HG02588 (cell line): ENCODE measurements at regions not wholly inside any gene's neighbourhood (a gene's known extent, or its start where the extent isn't known, plus 50 kb on each side); places are given as distances from the start of the nearest gene placed in this dataset.
"Not testable (repeated sequence)": the region's sequence is repeated elsewhere in the genome, so short reads cannot be mapped to it uniquely, and the experiment has no call there.

ENCODE experiments used
- ATAC-seq: cut with Tn5 transposase; IDR thresholded peaks from one replicate; pipeline ENCODE4 v1.9.1; 2021; ENCODE audit warnings: mild to moderate bottlenecking, moderate library complexity; ENCODE audit not compliant: unreplicated experiment

- ATAC-seq = not testable (repeated sequence)
Observed at GRCh38 chr1:206311611-206312273, 108.4 kb downstream of the SRGAP2 start.

DNA sequence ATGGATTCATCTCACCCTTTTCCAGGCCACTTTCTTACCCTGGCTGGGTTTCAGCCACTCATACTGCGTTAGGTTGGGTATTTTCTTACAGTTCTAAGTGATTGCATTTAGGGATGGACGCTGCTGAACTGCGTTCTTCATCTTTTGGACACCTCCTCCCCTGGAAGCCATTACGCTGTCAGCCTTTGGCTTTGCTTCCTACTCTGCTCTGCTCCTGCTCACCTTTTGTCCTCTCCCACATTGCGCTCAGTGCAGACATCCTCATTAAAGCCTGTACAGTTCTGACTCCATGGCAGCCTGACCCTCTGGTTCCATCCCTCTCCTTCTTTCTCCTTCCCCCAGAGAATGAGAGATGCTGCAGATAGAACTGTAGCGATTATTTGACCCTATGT lies 108.9 kb downstream of the SRGAP2 start:
- not testable (repeated sequence) for ATAC-seq

GRCh38 chr1:206314951-206315636 lies 111.8 kb downstream of the SRGAP2 start:
- not testable (repeated sequence) for ATAC-seq

GRCh38 chr1:206316901-206317300 lies 113.6 kb downstream of the SRGAP2 start:
- not testable (repeated sequence) for ATAC-seq

GRCh38 chr1:206317878-206318514 lies 114.7 kb downstream of the SRGAP2 start:
- not testable (repeated sequence) for ATAC-seq

- ATAC-seq = not testable (repeated sequence)
Observed at GRCh38 chr1:206320227-206320626, 116.9 kb downstream of the SRGAP2 start.

DNA sequence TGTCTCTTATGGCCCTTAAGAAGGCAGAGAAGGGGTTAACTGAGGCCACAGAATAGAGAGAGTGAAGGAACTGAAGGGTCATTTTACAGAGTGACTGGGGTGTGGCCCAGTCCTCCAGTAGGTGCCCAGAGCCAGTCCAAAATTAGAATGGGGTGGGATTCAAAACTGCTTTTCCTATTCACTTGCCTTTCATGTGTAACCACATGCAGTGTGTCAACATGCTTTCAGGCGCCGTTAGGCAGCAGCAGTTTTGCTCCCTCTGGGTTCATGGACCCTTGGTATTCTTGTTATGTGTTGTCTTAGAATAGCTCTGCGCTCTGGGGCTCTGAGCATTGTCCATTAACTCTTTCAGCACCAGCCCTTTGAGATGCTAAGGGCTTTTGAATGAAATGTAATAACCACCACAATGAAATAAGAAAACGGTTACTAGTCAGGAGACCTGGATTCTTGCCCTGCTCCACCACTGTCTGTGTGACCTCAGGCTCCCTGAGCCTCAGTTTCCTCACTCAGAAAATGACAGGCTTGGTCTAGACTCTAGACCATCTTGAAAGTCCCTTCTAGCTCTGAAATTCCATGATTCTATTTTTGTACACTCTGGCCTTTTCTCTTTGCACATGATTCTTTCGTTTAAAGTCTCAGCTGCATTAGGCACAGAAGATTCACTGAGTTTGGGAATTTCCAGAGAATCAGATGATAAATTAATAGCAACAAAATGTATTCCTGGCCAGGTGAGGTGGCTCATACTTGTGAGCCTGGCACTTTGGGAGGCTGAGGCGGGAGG lies 123.0 kb downstream of the SRGAP2 start:
- ATAC-seq = not testable (repeated sequence)

DNA sequence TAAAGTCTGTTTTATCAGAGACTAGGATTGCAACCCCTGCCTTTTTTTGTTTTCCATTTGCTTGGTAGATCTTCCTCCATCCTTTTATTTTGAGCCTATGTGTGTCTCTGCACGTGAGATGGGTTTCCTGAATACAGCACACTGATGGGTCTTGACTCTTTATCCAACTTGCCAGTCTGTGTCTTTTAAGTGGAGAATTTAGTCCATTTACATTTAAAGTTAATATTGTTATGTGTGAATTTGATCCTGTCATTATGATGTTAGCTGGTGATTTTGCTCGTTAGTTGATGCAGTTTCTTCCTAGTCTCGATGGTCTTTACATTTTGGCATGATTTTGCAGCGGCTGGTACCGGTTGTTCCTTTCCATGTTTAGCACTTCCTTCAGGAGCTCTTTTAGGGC lies 128.3 kb downstream of the SRGAP2 start:
- ATAC-seq = not testable (repeated sequence)

- ATAC-seq = not testable (repeated sequence)
Observed at GRCh38 chr1:206333316-206333715, 130.0 kb downstream of the SRGAP2 start.

DNA sequence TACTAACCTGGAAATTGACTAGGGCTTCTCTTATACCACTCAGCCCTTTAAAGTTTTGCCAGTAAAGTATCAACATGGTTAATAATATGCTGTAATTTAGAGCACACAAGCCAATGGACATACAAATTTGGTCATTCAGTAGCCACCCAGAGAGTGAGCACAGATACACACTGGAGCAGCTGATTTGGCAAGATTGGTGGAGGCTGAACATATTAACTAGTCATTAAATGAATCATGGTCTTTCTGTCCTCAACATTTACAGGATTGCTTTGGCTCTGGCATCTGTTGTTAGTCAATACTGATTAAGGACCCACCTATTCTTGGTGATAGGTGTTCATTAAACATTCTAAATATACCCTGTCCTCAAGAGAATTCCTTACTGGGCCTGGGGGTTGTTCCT lies 130.6 kb downstream of the SRGAP2 start:
- not testable (repeated sequence) for ATAC-seq

GRCh38 chr1:206334481-206334880 lies 131.1 kb downstream of the SRGAP2 start:
- ATAC-seq = not testable (repeated sequence)

DNA sequence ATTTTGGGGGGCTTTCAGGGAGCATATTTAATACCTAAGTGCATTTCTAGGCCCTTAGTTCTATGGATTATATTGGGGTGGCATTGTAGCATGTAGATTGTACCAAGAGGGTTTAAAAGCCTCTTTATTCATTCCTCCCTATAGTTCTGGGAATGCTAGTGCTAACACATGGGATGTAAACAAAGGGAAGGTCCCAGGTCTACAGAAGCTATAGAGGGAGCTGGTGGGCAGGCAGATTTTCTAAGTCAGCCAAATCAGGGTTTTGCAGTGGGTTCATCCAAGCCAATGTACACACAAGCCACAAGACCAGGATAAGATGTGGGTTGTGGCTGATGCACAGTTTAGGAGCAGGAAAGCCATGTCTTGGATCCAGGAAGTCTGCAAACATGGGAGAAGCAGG lies 131.8 kb downstream of the SRGAP2 start:
- not testable (repeated sequence) for ATAC-seq

DNA sequence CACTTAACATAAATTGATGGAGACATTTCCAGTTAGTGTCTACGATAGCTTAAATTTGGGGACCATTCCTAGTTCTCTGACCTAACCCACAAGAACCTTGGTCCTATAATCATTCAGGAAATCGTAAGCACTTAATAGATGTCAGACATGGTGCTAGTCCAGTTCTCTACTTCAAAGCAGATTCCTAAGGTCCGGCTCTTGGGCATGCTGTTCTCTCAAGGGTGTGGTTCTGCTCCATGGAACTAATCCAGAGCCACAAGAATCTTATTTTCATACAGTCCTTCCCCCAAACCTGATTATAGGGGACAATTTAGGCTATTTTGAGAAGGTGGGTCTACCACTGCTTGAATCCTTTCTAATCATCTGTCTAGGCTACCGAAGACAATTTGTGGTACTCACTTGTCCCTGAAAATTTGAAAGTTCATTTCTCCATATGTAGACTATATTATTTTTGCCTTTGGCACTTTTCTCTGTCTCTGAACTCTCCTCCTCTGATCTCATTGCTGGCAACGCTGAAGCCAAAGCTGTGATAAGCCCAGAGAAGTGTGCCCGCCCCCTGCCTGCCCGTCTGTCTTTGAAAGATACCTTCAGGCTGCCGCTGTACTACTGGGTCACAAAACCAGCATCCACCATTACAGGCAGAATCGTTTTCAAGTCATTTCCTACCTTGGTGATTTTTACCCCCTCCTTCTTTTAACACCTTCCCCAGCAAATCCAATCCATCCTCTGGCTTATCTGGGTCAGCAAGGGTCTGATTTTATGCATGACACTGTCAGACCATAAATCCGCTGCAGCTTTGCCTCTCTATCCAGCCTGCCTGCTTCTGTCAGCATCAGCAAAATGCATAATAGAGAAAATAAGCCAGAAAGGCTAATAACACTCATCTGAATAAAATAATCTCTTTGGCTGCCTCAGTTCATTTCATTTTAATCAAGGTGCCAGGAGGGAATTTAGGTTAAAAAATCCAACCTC lies 132.8 kb downstream of the SRGAP2 start:
- ATAC-seq = not testable (repeated sequence)

DNA sequence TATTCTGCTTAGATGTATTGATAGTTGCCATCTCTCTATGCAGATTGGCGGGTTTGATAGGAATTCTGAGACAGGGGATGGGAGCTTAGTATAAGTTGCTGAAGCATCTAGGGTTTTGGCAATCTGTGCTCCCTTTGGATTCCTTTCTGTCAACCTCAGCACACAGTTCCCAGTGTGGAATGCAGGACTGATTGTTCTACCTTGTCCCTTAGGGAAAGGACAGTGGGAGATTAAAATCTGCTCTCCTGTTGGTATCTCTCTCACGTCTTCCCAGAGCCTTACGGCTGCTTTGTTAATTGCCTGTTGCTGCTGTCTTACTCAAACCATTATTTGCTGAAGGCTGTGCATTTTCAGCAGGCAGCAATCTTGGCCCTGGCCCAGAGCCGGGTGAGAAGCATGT lies 133.3 kb upstream of the IKBKE start:
- not testable (repeated sequence) for ATAC-seq

- ATAC-seq = not testable (repeated sequence)
Observed at GRCh38 chr1:206350493-206351275, 119.6 kb upstream of the IKBKE start.

- not testable (repeated sequence) for ATAC-seq
Observed at GRCh38 chr1:206351276-206352052, 118.8 kb upstream of the IKBKE start.

GRCh38 chr1:206356310-206356709 lies 114.0 kb upstream of the IKBKE start:
- ATAC-seq = peak; percentile 63

DNA sequence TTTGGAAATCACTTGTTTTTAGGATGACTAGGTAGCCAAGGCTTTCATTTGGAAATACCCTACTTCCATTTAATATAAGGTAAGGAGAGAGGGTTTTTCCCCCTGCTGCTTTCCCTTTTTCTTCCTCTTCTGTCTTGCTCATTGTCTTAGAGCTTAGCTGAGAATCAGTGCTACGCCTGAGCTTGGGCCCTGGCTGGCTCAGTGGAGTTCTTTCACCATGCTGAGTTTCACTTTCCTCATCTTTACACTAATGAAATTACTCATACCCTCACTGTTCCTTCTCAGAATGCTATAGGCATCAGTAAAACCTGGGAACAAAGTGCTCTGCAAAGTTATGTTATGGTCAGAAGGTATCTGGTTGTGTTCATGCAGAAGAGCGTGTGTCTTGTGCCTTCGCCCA lies 112.3 kb upstream of the IKBKE start:
- ATAC-seq = peak; percentile 73
